Breast epithelium (tissue), 3 donors: ENCODE measurements at regions not wholly inside any gene's neighbourhood (a gene's known extent, or its start where the extent isn't known, plus 50 kb on each side); places are given as distances from the start of the nearest gene placed in this dataset.

Experiments
- CTCF ChIP-seq, 3 donors: fragments of 450-650 bp; IDR thresholded peaks; one replicate each; pipeline ENCODE4 v1.5.1; 2016 to 2017; ENCODE audit warnings: antibody characterized with exemption in 3 of 3, mild to moderate bottlenecking in 3 of 3, moderate library complexity in 3 of 3
- POLR2AphosphoS5 ChIP-seq, 3 donors: sonication (generic); formaldehyde crosslinking; IDR thresholded peaks; one replicate each; pipeline ENCODE4 v1.6.1; 2017; ENCODE audit warnings: antibody characterized with exemption in 3 of 3

GRCh38 chr15:36361351-36361870 lies 218.0 kb upstream of the CDIN1 start:
- TF ChIP-seq CTCF (IDR thresholded peaks at IDR 0.05) (no peak), POLR2AphosphoS5 (IDR thresholded peaks at IDR 0.05) (no peak)
